C4-2B (cell line): ENCODE measurements at regions not wholly inside any gene's neighbourhood (a gene's known extent, or its start where the extent isn't known, plus 50 kb on each side); places are given as distances from the start of the nearest gene placed in this dataset.

ENCODE experiments used
- CTCF ChIP-seq: fragments of 450-650 bp; conservative IDR thresholded peaks from 2 replicates; pipeline ENCODE4 v1.5.1; 2017; ENCODE audit warnings: mild to moderate bottlenecking
- ZFX ChIP-seq: fragments of 450-650 bp; IDR thresholded peaks from 2 replicates; pipeline ENCODE4 v1.6.1; 2017

- no peak for TF ChIP-seq CTCF
- TF ChIP-seq ZFX, result no peak
Observed at GRCh38 chr7:11952972-11953371, 121.0 kb upstream of the THSD7A start.
